HG02938 (cell line): ENCODE measurements at regions not wholly inside any gene's neighbourhood (a gene's known extent, or its start where the extent isn't known, plus 50 kb on each side); places are given as distances from the start of the nearest gene placed in this dataset.

Source experiments
- ATAC-seq: cut with Tn5 transposase; IDR thresholded peaks from one replicate; pipeline ENCODE4 v1.9.1; 2021; ENCODE audit warnings: mild to moderate bottlenecking, moderate library complexity; ENCODE audit not compliant: unreplicated experiment

DNA sequence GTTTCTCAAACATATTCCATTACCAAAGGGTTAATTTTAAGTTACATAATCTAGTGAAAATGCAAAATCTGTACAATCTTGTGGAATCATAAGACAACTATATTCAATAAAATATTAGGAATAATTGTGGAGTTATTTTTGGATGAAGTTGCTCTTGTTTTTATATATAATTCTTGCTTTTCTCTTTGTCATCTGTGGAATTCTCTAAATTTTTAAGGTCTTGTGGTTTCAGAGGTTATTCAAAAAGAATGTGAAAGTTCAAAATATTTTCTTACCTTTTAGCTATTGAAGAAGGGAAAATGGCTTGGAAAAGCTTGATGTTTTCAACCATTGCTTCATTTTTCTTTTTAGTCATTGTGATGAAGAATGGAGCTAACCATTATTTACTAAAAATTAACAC, 552.1 kb downstream of the TFEC start:
- no peak for ATAC-seq

GRCh38 chr7:115477193-115477651, 553.3 kb downstream of the TFEC start:
- no peak for ATAC-seq

GRCh38 chr7:115476671-115477181, 553.8 kb downstream of the TFEC start:
- ATAC-seq: no peak

GRCh38 chr7:115475761-115476385, 554.0 kb downstream of the MDFIC start:
- peak; percentile 48 for ATAC-seq

DNA sequence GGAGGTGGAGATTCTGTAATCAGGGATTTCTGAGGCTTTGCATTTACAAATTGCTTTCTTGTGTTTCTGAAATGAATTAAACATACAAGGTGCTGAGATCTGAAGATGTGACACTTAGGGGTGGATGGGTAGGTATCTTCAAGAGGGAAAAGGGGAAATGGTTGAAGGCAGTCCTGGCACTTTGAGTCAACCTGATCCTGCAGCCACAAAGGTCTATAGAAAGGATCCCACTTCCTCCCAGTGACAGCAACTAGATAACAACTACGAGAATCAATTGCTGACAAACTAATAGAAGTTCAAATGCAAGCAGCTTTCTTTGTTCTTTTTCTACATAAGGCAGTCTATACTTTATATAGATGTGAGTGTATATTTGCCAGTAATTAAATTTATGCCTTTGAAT, 553.3 kb downstream of the MDFIC start:
- no peak for ATAC-seq

DNA sequence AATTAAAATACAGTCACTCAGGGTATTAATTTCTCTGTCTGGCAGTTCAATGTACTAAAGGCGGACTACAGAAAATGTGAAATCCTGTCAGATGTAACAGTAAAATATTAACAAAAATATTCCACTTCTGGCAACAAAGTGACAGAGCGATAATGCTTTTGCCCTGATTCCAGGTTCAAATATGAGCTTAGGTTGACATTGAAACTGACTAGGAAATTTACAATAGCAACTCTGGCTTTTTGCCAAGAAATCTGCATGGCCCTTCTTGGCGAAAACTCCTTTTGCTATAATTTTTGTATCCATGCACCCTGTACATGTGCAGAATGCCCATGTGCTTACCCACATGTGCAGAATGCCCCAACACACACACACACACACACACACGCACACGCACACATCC, 552.2 kb downstream of the MDFIC start:
- no peak for ATAC-seq

- ATAC-seq: no peak
These were observed 550.0 kb downstream of the MDFIC start for GRCh38 chr7:115471891-115472290.

DNA sequence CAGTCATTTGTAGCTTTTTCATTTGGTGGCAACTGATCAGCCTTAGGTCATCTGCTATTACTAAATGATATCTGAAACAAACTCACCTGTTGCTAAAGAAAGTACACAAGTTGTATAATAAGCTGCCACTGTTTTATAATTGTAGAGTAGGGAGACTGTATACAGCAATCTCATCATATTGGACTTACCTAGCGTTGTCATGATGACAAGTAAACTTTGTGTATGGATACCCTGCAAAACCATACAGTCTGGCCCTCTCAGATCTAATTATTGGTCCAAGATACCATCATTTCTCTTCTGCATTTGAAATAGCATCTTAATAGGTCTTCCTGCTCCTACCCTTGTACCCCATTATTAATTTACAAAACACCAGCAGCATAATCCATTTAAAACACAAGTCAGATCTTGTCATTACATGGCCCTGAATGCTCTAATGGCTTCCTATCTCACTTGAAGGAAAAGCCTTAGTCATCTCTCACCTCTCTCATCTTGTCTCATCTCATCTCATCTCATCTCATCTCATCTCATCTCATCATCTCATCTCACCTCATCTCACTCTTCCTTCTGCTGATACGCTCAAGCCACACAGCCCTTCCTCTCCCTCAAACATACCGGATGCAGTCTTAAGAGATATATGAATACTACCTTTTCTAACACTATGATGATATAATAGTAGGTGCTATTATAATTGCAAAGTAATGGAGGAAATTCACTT, 540.6 kb downstream of the MDFIC start:
- no peak for ATAC-seq

GRCh38 chr7:115449689-115450088, 527.8 kb downstream of the MDFIC start:
- ATAC-seq: no peak

DNA sequence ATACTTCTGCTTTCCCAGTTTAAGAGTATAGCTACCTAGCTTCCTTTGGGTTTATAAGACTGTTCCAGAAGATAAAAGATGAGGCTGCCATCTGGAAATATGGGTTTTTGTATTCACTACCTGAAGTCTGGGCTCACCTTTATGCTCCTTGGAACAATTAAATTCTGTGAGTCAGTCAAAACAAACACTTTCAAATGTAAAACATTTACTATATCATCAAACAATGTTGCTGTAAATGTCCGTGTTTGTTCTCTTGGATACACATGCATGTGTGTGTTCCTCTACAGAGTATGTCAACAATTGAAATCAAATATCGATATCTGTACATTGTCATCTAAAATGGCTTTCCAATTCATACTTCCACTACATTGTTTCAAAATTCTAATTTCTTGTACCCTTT, 525.6 kb downstream of the MDFIC start:
- ATAC-seq: no peak

DNA sequence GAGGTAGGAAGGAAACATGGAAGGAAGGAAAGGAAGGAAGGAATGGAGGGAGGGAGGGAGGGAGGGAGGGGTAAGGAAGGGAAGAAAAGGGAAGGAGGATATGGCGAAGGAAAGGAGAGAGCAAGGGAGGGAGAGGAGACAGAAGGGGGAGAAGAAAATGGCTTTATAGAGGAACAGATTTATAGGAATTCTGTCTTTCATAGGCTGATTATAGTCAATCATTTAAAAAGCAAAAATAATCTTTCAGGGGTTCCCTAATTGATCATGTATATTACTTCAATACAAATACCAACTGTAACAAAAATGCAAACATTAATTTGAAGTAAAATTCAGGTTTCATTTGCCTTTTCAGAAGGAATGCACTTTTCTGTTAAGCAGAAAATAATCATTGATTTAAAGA, 519.1 kb downstream of the MDFIC start:
- ATAC-seq: no peak

DNA sequence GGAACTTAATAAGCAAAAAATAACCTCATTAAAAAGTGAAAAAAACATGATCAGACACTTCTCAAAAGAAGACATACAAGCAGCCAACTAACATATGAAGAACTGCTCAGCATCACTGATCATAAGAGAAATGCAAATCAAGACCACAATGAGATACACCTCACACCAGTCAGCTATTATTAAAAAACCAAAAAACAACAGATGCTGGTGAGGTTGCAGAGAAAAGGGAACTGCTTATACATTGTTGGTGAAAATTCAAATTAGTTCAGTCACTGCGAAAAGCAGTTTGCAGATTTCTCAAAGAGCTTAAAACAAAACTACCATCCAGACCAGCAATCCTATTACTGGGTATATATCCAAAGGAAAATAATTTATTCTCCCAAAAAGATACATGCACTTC, 513.3 kb downstream of the MDFIC start:
- peak; percentile 97 for ATAC-seq

DNA sequence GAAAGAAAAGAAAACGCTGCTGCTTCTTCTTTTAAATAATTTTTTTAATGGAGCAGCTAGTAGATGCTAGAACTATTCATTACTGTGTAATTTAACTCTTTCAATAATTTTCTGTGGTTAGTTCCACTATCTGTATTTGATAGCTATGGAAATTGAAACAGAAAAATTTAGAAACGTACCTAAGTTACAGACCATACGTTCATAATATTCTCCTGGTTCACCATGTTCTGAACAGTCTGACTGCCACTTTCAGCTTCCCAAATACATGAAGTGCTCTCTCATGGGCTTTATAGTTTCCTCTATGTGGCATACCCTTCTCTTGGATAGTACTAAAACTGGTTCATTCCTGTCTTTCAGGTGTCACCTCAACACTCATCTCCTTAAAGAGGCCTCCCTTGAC, 508.0 kb downstream of the MDFIC start:
- no peak for ATAC-seq

DNA sequence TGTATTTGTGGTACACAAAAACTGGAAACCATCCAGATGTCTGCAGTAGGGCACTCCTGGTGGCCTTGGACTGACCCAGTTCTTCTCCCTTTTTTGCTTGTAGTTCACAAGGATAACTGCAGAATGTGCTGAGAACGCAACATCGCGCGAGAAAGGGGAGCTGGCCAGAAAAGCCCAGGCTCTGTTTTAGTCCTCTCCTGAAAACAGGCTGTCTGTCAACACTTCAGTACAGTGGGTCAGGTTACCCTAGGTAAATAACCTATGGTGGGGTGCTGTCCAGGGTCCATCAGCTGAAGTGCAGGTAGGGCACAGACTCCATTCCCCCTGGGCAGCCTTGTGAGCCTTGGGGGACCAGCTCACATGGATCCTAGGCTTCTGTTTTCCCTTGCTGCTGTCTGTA, 495.8 kb downstream of the MDFIC start:
- ATAC-seq: no peak

GRCh38 chr7:115410972-115411686, 489.2 kb downstream of the MDFIC start:
- peak; percentile 98 for ATAC-seq

DNA sequence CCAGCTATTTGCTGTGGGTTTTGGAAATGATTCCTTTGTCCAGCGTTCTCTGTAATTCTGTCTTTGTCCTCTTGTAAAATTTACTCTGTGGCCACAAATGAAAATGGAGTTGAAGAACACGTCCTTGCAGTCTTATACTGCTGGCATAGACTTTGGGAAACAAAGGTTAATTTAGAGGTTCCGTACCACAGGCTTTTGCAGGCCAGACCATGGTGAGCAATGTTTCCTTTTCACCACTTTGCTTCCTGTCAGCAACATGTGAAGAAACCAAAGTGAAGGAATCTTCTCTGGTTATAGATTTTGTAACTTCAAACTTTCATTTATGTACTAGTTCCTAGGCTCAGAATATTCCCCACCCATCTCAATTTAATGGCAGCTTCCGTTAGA, 488.5 kb downstream of the MDFIC start:
- no peak for ATAC-seq

DNA sequence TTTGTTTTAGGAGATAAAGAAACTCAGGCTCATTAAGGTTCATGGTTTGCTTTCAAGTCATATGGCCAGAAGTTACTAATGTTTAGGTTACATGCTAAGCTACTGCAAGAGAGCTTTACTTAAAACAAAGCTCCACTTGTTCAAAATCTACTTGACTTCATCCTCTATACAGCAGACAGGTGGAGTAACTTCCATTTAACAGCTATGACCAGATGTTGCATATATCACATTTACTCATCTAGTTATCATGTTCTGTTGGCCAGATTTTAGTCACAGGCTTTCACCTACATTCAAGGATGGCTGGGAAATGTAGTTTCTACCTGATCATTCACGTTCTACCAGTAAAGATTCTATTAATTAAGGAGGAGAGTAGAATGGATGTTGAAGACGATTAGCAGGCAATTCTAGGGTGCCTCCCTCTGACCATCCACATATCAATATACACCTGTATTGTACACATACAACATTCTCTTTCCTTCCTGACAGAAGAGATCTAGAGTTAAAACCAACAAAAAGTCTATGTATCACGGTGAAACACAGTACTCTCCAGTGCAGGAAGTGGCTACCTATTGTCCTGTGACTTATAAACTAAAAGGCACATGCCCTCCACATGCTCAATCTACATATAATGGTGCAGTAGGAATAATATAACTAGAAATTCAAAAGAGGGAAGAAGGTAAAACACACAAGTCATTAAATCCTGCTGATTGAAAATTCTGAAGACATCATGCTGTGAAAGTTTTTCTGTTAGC, 488.0 kb downstream of the MDFIC start:
- ATAC-seq: no peak

- no peak for ATAC-seq
These were observed 484.3 kb downstream of the MDFIC start for GRCh38 chr7:115406219-115406618.

GRCh38 chr7:115387137-115387536, 465.2 kb downstream of the MDFIC start:
- no peak for ATAC-seq

DNA sequence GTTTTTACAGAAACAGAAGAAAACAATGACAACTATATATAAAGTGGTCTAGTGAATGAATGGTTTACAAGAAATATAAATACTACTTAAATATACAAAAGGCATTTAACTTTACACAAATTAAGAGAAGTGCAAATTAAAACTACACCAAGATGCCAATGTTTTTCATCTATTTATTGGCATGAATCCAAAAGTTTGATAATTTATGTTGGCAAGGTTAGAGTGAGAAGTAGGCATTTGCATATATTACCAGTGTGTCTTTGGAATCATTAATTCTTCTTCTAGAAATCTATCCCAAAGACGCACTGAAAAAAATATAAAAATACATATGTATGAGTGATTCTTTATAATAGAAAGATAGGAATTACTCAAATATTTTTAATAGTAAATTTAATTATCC, 457.4 kb downstream of the MDFIC start:
- ATAC-seq: no peak

DNA sequence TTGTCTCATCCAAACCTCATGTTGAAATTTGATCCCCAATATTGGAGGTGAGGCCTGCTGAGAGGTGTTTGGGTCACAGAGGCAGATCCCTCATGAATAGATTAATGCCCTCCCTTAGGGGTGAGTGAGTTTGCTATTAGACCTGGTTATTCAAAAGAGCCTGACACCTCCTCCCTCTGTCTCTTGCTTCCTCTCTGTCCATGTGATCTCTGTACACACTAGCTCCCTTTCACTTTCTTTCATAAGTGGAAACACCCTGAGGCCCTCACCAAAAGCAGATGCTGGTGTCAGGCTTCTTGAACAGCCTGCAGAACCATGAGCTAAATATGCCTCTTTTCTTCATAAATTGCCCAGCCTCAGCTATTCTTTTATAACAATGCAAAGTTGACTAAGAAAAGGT, 447.1 kb downstream of the MDFIC start:
- peak; percentile 50 for ATAC-seq
